ENCODE measurements at regions not wholly inside any gene's neighbourhood (a gene's known extent, or its start where the extent isn't known, plus 50 kb on each side); places are given as distances from the start of the nearest gene placed in this dataset.

DNA sequence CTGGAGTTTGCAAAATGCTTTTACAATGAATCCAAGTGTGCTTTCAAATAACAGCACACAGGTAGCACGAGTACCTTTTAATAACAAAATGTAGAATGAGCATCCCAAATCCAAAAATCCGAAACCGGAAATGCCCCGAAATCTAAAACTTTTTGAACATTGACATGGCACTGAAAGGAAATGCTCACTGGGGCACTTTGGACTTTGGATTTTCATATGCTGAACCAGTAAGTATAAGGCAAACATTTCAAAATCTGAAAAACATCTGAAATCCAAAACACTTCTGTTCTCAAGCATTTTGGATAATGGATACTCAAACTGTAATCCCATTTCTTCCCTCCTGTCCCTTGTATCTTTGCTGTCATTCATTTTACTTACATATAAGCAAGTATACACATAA, 50.1 kb downstream of the GCNT4 start:
- no peaks in the 10 kb centered on the region for H3K36me3 Mint-ChIP-seq (ENCODE audit: insufficient read depth, unreplicated experiment)
- no peak overlapping the region for H3K4me3 Mint-ChIP-seq (ENCODE audit: low read depth, unreplicated experiment)
- peaks cover 10% of the 10 kb centered on the region for H3K9me3 Mint-ChIP-seq (ENCODE audit: low read depth, unreplicated experiment)
- no peak for DNase-seq
- H3K27ac Mint-ChIP-seq (ENCODE audit: unreplicated experiment) = no peak overlapping the region
- TF ChIP-seq, protein P1, sequence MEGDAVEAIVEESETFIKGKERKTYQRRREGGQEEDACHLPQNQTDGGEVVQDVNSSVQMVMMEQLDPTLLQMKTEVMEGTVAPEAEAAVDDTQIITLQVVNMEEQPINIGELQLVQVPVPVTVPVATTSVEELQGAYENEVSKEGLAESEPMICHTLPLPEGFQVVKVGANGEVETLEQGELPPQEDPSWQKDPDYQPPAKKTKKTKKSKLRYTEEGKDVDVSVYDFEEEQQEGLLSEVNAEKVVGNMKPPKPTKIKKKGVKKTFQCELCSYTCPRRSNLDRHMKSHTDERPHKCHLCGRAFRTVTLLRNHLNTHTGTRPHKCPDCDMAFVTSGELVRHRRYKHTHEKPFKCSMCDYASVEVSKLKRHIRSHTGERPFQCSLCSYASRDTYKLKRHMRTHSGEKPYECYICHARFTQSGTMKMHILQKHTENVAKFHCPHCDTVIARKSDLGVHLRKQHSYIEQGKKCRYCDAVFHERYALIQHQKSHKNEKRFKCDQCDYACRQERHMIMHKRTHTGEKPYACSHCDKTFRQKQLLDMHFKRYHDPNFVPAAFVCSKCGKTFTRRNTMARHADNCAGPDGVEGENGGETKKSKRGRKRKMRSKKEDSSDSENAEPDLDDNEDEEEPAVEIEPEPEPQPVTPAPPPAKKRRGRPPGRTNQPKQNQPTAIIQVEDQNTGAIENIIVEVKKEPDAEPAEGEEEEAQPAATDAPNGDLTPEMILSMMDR (IDR thresholded peaks at IDR 0.05; ENCODE audit: unreplicated experiment) = no peak
- no TSS peak for BruUV-seq (replicated peaks)
- H3K4me1 Mint-ChIP-seq (ENCODE audit: low read depth, unreplicated experiment) = no peaks in the 10 kb centered on the region
- CTCF ChIA-PET = no interaction called here
- intact Hi-C loops (cut with micrococcal nuclease; ENCODE audit: unreplicated experiment) = no loop called here
- no peaks in the 10 kb centered on the region for H3K27me3 Mint-ChIP-seq (ENCODE audit: unreplicated experiment)

GRCh38 chr5:74995926-74996325, 56.4 kb downstream of the GCNT4 start:
- no peaks in the 10 kb centered on the region for H3K36me3 Mint-ChIP-seq (ENCODE audit: insufficient read depth, unreplicated experiment)
- TF ChIP-seq, protein P1 (IDR thresholded peaks at IDR 0.05; ENCODE audit: unreplicated experiment) = no peak
- no peaks in the 10 kb centered on the region for H3K4me1 Mint-ChIP-seq (ENCODE audit: low read depth, unreplicated experiment)
- H3K9me3 Mint-ChIP-seq (ENCODE audit: low read depth, unreplicated experiment) = peaks cover 5% of the 10 kb centered on the region
- BruUV-seq (replicated peaks) = no TSS peak
- H3K27ac Mint-ChIP-seq (ENCODE audit: unreplicated experiment) = no peak overlapping the region
- H3K4me3 Mint-ChIP-seq (ENCODE audit: low read depth, unreplicated experiment) = no peak overlapping the region
- no peaks in the 10 kb centered on the region for H3K27me3 Mint-ChIP-seq (ENCODE audit: unreplicated experiment)
- intact Hi-C loops (cut with micrococcal nuclease; ENCODE audit: unreplicated experiment) = no loop called here
- no peak for DNase-seq
- CTCF ChIA-PET = no interaction called here

GRCh38 chr5:74994826-74995225, 57.5 kb downstream of the GCNT4 start:
- DNase-seq = no peak
- Mint-ChIP-seq H3K4me1 (ENCODE audit: low read depth, unreplicated experiment) (no peaks in the 10 kb centered on the region), H3K36me3 (ENCODE audit: insufficient read depth, unreplicated experiment) (no peaks in the 10 kb centered on the region), H3K27me3 (ENCODE audit: unreplicated experiment) (no peaks in the 10 kb centered on the region), H3K9me3 (ENCODE audit: low read depth, unreplicated experiment) (peaks cover 5% of the 10 kb centered on the region), H3K4me3 (ENCODE audit: low read depth, unreplicated experiment) (no peak overlapping the region), H3K27ac (ENCODE audit: unreplicated experiment) (no peak overlapping the region)
- BruUV-seq (replicated peaks) = no TSS peak
- intact Hi-C loops (cut with micrococcal nuclease; ENCODE audit: unreplicated experiment) = no loop called here
- CTCF ChIA-PET = no interaction called here
- TF ChIP-seq, protein P1 (IDR thresholded peaks at IDR 0.05; ENCODE audit: unreplicated experiment) = no peak

- no peak for DNase-seq
- BruUV-seq (replicated peaks) = no TSS peak
- no peak overlapping the region for H3K4me3 Mint-ChIP-seq (ENCODE audit: low read depth, unreplicated experiment)
- H3K36me3 Mint-ChIP-seq (ENCODE audit: insufficient read depth, unreplicated experiment) = no peaks in the 10 kb centered on the region
- H3K4me1 Mint-ChIP-seq (ENCODE audit: low read depth, unreplicated experiment) = no peaks in the 10 kb centered on the region
- CTCF ChIA-PET = no interaction called here
- no peaks in the 10 kb centered on the region for H3K27me3 Mint-ChIP-seq (ENCODE audit: unreplicated experiment)
- TF ChIP-seq, protein P1 (IDR thresholded peaks at IDR 0.05; ENCODE audit: unreplicated experiment) = no peak
- intact Hi-C loops (cut with micrococcal nuclease; ENCODE audit: unreplicated experiment) = no loop called here
- peaks cover 5% of the 10 kb centered on the region for H3K9me3 Mint-ChIP-seq (ENCODE audit: low read depth, unreplicated experiment)
- H3K27ac Mint-ChIP-seq (ENCODE audit: unreplicated experiment) = no peak overlapping the region
Measured at GRCh38 chr5:74993743-74994142, 58.6 kb downstream of the GCNT4 start.

GRCh38 chr5:74992791-74993190, 59.6 kb downstream of the GCNT4 start:
- CTCF ChIA-PET = no interaction called here
- H3K27ac Mint-ChIP-seq (ENCODE audit: unreplicated experiment) = no peak overlapping the region
- intact Hi-C loops (cut with micrococcal nuclease; ENCODE audit: unreplicated experiment) = no loop called here
- H3K4me3 Mint-ChIP-seq (ENCODE audit: low read depth, unreplicated experiment) = no peak overlapping the region
- no peak for DNase-seq
- no peaks in the 10 kb centered on the region for H3K4me1 Mint-ChIP-seq (ENCODE audit: low read depth, unreplicated experiment)
- H3K27me3 Mint-ChIP-seq (ENCODE audit: unreplicated experiment) = no peaks in the 10 kb centered on the region
- TF ChIP-seq, protein P1 (IDR thresholded peaks at IDR 0.05; ENCODE audit: unreplicated experiment) = no peak
- H3K36me3 Mint-ChIP-seq (ENCODE audit: insufficient read depth, unreplicated experiment) = no peaks in the 10 kb centered on the region
- peaks cover 4% of the 10 kb centered on the region for H3K9me3 Mint-ChIP-seq (ENCODE audit: low read depth, unreplicated experiment)
- BruUV-seq (replicated peaks) = no TSS peak
